ENCODE measurements at regions not wholly inside any gene's neighbourhood (a gene's known extent, or its start where the extent isn't known, plus 50 kb on each side); places are given as distances from the start of the nearest gene placed in this dataset.
"Not testable (repeated sequence)": the region's sequence is repeated elsewhere in the genome, so short reads cannot be mapped to it uniquely, and the experiment has no call there.

DNA sequence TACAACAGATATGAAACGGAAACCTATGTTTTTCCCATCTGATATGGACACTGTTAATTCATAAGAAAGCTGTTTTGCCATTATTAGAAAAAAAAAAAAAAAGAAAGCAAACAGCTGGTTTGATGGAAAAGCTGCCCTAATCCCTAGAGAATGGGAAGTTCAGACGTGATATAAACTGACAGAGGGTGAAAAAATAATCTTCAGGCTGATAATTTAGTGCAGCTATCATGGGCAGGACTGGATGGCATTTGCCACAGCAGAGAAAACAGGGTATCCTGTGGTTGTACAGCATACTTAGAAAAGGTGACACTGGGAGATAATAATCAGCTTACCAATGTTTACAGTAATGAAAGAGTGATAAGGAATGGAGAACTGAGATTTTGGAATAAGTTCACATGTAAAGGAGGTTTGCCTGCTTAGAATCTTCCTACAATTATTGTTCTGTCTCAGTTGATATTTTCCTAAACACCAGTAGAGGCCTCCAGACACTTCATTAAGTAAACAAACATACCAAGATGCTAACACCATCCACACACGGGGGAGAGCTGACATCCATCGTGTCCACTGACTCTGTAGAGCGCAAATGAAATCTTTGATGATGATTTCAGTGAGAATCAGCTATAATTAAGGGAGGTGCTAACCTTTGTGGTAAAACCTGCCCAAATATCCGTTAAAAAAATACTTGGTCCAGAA lies 211.6 kb upstream of the MMADHC start:
- DNase-seq (ENCODE audit: low spot score), result peak; percentile 46

DNA sequence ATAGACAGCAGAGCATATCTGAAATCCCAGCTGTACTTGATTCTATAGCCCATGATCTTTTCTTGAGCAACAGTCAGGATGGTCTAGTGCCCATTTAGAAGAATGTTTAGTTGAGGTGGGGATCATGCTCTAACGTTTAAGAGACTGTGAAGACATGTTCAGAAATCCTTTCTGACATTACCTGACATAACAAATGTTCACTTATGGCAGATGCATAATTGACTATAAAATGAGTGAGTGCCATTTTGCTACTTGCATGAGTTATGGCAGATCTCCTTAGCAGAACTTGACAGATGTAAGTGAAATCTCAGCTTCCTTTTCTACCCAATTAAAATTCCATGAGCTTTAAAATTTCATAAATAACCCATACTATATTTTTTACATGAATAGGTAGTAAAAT lies 209.5 kb upstream of the MMADHC start:
- DNase-seq (ENCODE audit: low spot score), result no peak

DNA sequence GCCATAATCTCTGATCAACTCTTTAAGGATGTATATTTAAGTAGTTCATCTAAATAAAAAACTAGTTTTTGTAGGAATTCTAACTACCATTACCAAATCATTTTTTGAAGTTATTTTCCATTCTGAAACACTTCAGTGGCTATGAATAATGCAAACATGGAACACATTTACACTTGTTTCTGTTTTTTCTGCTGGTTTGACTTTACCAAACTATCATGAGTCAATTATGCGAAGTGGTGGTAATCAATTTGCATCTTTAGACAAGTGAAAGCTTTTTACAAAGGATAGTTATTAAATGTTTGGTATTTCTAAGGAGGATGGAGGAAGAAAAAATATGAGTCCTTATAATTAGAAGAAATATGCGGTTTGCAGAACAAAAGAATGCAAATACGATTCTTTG lies 202.0 kb upstream of the MMADHC start:
- DNase-seq (ENCODE audit: low spot score), result no peak

DNA sequence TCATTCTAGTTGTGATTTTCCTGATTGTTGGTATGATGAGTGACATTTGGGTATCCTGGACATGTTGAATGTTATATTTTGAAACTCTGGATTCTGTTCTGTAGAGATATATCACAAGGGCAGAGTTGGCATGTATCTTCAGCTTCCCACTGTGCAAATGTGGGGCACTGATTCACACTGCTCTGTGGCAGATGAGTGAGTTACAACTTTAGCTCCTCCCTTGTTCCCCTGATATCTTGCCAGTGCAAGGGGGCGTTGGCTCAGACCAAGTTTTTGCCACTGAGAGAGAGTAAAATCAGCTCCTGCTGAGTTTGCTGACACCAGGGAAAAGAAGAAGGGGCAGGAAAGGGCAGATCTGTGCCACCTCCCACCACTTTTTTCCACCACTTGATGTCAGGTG lies 199.6 kb upstream of the MMADHC start:
- DNase-seq (ENCODE audit: low spot score), result no peak

DNA sequence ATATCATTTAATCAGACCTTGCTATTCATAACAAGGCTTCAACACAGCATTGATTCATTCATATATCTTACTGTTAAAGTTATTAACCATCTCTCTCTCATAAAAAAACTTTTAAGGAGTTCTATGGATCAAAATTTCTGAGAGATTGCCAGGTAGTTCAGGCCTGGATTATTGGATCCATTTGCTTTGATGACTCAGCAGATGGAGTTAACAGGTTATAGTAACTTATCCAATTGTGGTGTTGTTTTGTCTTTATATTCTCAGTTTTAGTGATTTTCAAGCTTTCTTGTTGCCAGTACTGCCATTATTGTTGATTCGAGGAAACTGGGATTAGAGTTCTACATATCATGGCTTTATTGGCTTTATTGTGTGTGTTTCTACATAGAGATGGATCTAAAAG lies 195.7 kb upstream of the MMADHC start:
- no peak for DNase-seq (ENCODE audit: low spot score)

DNA sequence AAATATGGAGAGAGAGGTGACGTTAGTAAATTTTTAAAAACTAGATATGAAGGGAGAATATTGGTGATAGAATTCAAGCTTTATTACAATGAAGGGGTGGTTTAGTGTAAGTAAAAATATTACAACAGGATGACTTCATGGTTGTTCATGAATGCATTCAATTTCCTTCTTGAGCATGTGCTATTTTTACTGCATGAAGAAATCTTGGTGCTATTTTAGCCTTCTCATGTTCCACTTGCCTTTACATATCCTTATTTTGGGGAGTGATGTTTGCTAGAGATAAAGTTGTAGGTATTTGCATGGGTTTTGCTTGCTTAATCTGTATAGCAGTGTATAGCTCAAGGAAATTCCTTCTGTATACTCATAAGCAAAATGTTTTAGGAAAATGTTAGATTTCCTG lies 195.0 kb upstream of the MMADHC start:
- no peak for DNase-seq (ENCODE audit: low spot score)

DNA sequence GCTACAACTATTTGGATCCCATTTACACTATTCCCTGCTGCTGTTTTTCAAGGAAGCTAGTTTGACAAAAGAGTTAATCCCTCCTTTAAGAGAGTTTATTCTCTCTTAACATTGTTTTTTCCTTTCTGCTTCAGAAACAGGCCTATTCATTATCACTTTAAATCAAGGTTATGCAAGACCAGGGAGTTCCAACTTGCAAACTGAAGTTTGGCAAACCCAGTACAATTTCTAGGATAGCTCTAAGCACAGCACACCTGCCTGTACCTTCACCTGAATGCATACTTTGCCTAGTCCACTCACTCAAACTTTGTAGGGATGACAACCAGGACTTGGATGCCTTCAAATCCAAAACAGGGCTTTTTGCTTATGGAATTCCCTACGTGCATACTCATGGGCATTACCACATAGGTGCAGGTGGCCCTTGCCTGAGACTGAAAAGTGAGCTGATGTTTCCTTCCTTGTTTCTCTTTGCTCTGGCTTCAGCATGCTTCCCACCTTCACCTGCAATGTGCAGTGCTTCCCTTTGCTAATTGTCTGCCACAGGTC lies 193.8 kb upstream of the MMADHC start:
- no peak for DNase-seq (ENCODE audit: low spot score)

DNA sequence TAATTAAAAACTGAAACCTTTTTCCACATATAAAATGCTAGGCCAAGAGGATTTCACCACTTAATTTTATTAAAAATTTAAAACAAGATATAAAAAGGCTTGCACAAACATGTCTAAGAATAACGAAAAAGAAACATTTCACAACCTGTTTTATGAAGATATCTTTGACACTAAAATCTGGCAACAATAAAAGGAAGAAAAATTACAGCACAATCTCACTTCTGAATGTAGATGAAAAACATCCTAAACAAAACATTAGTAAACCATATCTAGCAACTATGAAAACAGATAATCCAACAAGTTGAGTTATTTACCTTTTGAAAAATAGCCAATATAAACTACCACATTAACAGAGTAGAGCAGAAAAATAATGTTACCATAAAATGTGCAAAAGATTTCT lies 185.4 kb upstream of the MMADHC start:
- no peak for DNase-seq (ENCODE audit: low spot score)

DNA sequence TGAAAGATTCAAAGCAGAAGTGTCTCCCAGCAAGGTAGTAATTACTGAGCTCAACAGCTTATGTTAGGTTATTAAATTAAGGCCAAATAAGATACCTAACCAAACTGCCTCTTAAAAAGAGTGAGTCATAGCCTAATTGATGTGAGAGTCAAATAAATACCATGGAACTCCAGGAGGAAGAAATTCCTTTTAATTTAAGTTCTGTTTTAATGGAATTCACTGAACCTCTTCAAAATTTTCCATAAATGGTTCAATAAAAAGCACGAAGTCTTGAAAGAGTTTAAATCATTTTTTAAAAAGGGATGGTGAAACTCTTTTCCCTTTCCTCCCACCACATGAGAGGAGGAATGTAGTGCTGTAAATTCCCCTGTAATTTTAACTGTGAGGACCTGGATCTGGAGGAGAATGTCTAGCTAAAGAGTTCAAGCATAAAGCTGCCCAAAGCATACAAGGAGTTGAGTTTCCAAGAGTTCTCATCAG lies 180.8 kb upstream of the MMADHC start:
- DNase-seq (ENCODE audit: low spot score), result no peak

DNA sequence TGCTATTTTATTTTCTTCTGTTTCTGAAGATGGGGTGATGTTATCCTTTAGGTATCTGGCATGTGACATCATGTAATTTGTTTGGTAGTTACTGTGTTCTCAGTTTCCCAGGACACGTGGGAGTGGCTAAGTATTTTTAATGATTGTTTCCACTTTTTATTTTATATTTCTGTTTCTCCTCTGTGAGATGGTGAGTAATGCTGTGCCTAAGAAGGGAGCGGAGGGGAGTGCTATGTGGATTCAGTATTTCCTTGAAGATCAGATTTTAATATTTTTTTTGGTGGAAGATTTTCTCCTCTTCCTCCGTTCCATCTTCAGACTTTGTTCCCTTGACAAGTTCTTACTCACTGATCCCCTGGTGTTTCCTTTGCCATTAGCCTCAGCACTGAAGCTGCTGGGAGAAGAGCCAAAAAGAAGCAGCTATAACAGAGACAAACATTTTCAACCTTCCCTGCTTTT lies 180.0 kb upstream of the MMADHC start:
- no peak for DNase-seq (ENCODE audit: low spot score)

DNA sequence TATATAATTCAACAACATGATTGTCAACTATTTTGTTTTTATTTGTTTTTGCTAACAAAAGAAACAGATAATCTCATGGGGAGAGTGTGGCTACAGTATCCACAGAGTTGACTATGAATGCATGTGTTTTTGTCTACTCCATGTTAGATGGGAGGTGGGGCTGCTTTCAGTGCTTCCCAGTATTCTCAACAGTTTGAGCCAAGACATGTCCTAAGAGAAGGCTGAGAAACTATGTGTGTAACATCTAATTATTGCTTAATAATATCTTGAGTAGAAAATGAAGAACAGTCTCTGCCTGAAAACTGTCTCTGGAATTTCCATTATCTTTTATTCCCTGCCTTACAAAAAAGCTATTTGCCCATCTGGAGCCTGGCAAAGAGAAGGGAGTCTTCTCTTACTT lies 178.8 kb upstream of the MMADHC start:
- no peak for DNase-seq (ENCODE audit: low spot score)

DNA sequence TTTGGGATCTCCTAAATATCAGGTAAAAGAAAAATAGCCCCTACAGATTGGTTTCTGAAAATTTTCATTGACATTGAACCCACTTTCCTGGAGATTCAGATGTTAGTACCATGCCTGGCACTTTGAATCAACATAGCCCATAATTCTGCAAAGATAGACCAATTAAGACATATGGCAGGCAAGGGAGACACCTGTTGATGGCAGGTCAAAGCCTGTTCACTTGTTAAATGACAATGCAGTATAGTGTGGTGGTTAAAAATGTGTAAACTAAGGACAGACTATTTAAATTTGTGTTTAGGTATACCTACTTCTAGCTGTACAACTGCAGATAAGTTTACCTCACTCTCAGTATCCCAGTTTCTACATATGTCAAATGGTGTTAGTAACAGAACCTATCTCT lies 178.1 kb upstream of the MMADHC start:
- DNase-seq (ENCODE audit: low spot score), result no peak

DNA sequence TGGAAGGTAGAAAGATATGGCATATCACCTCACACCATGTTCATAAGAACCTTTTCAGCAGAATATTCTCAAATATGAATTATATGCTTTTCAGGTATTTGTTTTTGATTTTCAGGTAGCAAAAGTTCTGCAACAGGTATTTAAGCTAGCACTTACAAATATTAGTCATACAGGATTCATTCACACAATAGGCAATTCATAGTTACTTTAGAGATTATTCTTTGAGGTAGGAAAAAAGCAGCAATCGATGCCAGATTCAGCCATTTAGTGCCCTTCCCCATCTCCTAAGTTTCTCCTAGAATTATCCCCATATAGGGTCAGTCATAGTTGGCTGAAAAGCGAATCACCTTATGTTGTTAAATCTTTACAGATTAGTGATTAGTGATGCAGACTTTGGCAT lies 177.4 kb upstream of the MMADHC start:
- DNase-seq (ENCODE audit: low spot score), result no peak

DNA sequence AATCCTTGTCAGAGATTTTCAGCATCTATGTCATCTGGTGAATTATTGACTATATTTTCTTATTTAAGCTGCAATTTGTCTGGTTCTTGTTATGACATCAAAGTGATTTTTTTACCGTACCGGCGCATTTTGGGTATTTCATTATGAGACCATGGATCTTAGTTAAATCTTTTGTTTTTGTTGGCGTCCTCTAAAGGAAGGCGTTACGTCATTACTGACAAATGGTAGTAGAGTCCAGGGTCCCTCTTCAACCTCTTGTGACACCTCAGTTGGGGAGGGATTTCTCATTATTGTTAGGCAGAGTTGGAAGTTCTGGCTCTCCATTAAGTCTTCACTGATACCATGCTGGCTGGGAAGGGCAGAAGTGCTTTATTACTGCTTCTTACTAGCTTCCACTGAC lies 175.8 kb upstream of the MMADHC start:
- DNase-seq (ENCODE audit: low spot score), result no peak

DNA sequence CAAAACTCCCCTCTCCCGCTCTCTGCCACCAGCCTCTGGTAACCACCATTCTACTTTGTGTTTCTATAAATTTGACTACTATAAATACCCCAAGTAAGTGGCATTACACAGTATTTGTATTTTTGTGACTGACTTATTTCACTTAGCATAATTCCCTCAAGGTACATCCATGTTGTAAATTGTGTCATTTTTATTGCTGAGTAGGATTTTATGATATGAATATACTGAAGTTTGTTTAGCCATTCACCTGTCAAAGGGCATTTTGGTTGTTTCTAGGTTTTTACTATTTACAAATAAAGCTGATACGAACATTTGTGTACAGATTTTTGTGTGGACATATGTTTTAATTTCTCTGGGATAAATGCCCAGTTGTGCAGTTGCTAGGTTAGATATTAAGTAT lies 174.0 kb upstream of the MMADHC start:
- DNase-seq (ENCODE audit: low spot score), result no peak

DNA sequence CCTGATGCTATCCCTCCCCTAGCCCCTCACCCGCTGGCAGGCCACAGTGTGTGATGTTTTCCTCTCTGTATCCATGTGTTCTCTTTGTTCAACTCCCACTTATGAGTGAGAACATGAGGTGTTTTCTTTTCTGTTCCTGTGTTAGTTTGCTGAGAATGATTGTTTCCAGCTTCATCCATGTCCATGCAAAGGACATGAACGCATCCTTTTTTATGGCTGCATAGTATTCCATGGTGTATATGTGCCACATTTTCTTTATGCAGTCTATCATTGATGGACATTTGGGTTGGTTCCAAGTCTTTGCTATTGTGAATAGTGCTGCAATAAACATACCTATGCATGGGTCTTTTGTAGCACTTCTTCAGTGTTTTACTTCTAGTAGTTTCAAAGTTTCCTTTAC lies 171.8 kb upstream of the MMADHC start:
- not testable (repeated sequence) for DNase-seq (ENCODE audit: low spot score)

DNA sequence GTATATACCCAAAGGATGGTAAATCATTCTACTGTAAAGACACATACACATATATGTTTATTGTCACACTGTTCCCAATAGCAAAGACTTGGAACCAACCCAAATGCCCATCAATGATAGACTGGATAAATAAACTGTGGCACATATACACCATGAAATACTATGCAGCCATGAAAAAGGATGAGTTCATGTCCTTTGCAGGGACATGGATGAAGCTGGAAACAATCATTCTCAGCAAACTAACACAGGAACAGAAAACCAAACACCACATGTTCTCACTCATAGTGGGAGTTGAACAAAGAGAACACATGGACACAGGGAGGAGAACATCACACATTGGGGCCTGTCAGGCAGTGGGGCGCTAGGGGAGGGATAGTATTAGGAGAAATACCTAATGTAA lies 167.1 kb upstream of the MMADHC start:
- not testable (repeated sequence) for DNase-seq (ENCODE audit: low spot score)

DNA sequence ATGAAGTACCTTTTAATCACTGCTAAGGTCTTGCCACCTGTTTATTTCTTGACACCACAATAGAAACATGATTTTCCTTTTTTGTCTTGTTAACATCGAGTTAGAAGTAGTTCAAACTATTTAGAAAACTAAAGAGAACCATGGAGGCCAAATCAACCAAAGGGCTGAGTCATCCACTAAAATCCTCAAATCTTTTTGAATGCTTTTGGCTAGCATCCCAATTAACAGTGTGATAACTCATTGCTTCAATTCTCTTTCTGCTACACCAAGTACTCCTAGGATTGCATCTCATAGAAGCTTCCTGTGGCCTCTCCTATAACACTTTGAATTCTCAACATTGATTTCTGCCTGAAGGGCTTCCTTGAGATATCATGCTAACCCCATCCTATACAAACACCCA lies 159.9 kb upstream of the MMADHC start:
- DNase-seq (ENCODE audit: low spot score), result no peak

DNA sequence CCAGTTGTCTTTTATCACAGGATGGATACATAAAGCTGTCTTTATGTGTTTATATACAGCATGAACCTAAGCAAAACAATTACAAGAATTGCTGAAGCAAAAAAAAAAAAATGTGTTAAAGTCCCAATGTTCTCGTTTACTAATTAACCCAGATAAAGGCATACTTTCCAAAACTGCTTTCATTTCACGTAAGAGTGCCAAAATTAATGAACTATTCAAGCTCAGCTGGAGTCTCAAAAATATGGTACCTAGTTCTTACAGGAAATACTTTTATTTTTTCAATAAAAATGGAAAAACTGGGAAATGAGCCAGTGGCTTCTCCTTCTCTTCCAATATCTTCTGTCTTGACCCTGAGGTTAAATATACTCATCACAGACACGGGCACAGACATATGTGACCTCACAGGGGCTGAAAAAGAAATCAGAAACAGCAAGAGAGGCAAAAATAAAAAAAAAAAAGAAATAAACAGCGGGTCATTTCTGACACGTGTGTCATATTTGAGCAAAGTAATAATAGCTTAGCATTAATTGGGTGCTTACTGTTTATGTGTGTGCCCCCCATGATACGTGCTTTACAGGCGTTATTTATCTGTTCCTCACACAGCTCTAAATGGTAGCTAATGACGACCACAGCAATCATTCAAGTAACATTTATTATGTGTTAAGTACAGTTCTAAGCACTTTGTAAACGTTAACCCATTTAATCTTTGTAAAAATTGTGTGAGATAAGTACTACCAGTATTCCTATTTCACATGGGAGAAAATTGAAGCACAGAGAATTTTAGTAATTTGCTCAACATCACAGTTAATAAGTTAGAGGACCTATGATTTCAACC lies 158.0 kb upstream of the MMADHC start:
- no peak for DNase-seq (ENCODE audit: low spot score)

DNA sequence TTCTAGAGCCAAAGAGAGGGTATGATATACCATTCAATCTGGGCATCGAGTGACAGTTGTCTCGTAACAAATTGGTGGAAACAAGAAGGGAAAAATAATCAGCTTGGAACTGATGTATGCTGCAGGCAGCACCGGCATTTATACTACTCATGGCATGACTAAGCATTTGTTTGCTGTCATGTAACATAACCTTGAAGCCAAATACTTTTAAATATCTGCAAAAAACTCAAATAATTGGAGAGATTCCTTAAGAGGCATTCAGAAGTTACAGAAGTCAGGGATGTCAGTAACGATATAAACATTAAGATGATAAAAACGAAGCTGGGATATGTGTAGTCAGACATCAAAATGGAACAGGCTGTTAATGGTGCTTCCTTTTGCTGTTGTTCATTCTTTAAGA lies 157.3 kb upstream of the MMADHC start:
- no peak for DNase-seq (ENCODE audit: low spot score)

DNA sequence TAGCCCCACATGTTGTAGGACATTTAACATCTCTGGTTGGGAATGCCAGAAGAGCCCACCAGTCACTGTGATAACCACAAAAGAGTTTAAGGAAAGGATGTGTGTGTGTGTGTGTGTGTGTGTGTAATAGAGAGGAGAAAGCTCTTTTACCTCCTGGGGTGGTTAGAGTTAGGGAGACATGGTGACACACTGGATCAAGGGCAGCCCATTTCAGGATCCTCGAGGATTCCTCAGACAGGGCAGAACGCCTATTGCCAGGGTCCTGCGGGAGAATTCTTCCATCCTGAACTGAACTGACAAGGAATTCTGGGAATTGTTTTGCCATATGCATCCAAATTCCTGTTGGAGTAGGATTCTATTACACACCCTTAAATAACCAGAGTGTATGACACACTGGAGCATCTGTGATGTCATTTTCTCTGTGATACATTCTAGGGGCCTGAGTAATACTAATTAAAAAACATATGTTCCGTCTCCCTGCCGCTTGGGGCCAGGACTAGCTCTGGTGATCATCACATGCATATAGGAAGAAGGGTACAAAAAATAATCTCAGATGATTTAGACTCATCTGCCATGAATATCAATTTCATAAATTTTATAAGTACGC lies 156.4 kb upstream of the MMADHC start:
- DNase-seq (ENCODE audit: low spot score), result peak; percentile 72

DNA sequence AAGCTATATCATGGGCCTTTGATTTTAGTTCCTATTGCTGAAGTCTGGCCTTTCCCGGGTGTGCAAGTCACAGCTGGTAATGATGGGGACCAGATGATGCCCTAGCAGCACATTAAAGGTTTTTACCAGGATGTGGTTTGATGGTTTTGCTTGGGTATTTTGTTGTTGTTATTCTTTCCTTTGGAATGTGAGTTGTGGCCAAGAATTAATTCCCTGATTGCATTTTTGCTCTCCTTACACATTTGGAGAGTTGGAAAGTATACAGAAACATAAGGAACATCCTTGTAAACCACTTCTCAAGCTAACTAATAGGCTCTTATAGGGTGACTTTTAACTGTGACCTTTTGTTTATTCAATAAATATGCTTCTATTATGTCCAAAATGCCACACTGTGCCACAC lies 154.1 kb upstream of the MMADHC start:
- no peak for DNase-seq (ENCODE audit: low spot score)

DNA sequence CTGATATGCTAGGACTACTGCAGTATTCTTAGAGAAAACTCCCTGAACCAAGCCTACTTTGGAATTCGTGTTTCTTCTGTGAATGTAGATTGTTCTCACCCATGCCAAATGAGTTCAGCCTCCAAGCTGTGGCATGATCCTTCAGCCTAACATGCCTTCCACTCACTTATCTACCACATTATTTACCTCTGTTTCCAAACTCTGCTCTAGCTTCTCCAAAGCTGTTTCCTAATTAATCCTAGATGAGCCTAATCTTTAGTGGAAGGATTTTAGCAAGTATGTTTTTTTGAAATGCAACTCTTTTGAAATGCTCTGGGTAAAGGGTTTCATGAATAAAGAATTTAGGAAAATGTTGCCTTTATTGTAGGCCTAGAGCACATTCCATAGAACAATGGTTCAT lies 152.9 kb upstream of the MMADHC start:
- no peak for DNase-seq (ENCODE audit: low spot score)
